Stimulated activated effector memory CD8-positive, alpha-beta T cell treated with anti-CD3 and anti-CD28 coated beads, Interleukin-12 subunit alpha, Interleukin-12 subunit beta, amount 100 ng/mL, for 72 hours (primary cell): ENCODE measurements at regions not wholly inside any gene's neighbourhood (a gene's known extent, or its start where the extent isn't known, plus 50 kb on each side); places are given as distances from the start of the nearest gene placed in this dataset.

Experiments used
- ATAC-seq: fragments of 150-1000 bp; cut with Tn5 transposase; 2 replicates; pipeline ENCODE4 v1.10.0; 2021
- DNase-seq, 2 donors: peaks; one replicate each; pipeline ENCODE4 v3.0.0; 2021 to 2022; ENCODE audit warnings: low spot score in 2 of 2
- H3K27ac Mint-ChIP-seq: one replicate; pipeline ENCODE4 v1.8.0; 2022; ENCODE audit warnings: mild to moderate bottlenecking, mixed read lengths
- H3K36me3 Mint-ChIP-seq: one replicate; pipeline ENCODE4 v1.8.0; 2022; ENCODE audit warnings: mild to moderate bottlenecking, mixed read lengths
- H3K4me1 Mint-ChIP-seq: one replicate; pipeline ENCODE4 v1.8.0; 2022; ENCODE audit warnings: mixed read lengths
- H3K4me3 Mint-ChIP-seq: one replicate; pipeline ENCODE4 v1.8.0; 2022; ENCODE audit warnings: mild to moderate bottlenecking, mixed read lengths
- H3K9me3 Mint-ChIP-seq: one replicate; pipeline ENCODE4 v1.8.0; 2022; ENCODE audit warnings: mixed read lengths

GRCh38 chr5:162392336-162392735, 324.8 kb downstream of the GABRG2 start:
- no peaks in the 10 kb centered on the region for H3K36me3 Mint-ChIP-seq
- H3K9me3 Mint-ChIP-seq, result peaks cover 23% of the 10 kb centered on the region
- ATAC-seq, result no peak
- no peaks in the 10 kb centered on the region for H3K4me1 Mint-ChIP-seq
- H3K27ac Mint-ChIP-seq, result no peak overlapping the region
- no peak overlapping the region for H3K4me3 Mint-ChIP-seq
- DNase-seq, result no peak

GRCh38 chr5:162393534-162393933, 326.0 kb downstream of the GABRG2 start:
- Mint-ChIP-seq H3K4me3 (no peak overlapping the region), H3K36me3 (no peaks in the 10 kb centered on the region), H3K27ac (no peak overlapping the region), H3K9me3 (peaks cover 23% of the 10 kb centered on the region), H3K4me1 (no peaks in the 10 kb centered on the region)
- ATAC-seq (no peak), DNase-seq (no peak)

DNA sequence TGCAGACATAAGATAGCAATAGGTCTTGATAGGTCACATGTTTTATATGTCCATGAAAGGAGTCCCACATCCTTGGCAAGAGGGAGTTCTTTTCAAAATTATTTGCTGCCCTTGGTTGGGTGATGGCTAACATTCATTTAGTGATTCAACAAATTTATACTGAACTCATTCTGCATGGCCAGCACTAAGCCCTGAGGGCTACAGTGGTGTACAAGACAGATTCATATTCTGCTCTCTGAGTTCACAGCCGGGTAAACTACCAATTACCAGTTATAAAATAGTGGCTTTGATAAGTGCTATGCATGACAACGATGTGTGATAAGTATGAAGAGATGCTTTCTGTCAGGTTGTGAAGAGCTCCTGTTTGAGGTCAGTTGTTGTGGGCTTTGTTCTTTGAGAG, 340.0 kb downstream of the GABRG2 start:
- Mint-ChIP-seq H3K4me1 (no peaks in the 10 kb centered on the region), H3K36me3 (no peaks in the 10 kb centered on the region), H3K9me3 (peaks cover 16% of the 10 kb centered on the region), H3K27ac (no peak overlapping the region), H3K4me3 (no peak overlapping the region)
- DNase-seq, result no peak
- ATAC-seq, result no peak

GRCh38 chr5:162410365-162410764, 342.8 kb downstream of the GABRG2 start:
- H3K9me3 Mint-ChIP-seq, result peaks cover 13% of the 10 kb centered on the region
- ATAC-seq (no peak), DNase-seq (no peak)
- H3K27ac Mint-ChIP-seq, result no peak overlapping the region
- no peaks in the 10 kb centered on the region for H3K36me3 Mint-ChIP-seq
- H3K4me3 Mint-ChIP-seq, result no peak overlapping the region
- no peaks in the 10 kb centered on the region for H3K4me1 Mint-ChIP-seq

- Mint-ChIP-seq H3K27ac (no peak overlapping the region), H3K4me3 (no peak overlapping the region), H3K9me3 (peaks cover 22% of the 10 kb centered on the region), H3K4me1 (no peaks in the 10 kb centered on the region), H3K36me3 (no peaks in the 10 kb centered on the region)
- DNase-seq (no peak), ATAC-seq (no peak)
These were observed 361.6 kb downstream of the GABRG2 start for GRCh38 chr5:162429142-162429541.

- Mint-ChIP-seq H3K9me3 (peaks cover 18% of the 10 kb centered on the region), H3K4me1 (no peaks in the 10 kb centered on the region), H3K27ac (no peak overlapping the region), H3K36me3 (no peaks in the 10 kb centered on the region), H3K4me3 (no peak overlapping the region)
- no peak for DNase-seq
- no peak for ATAC-seq
These were observed 366.7 kb downstream of the GABRG2 start for GRCh38 chr5:162434281-162434680.

DNA sequence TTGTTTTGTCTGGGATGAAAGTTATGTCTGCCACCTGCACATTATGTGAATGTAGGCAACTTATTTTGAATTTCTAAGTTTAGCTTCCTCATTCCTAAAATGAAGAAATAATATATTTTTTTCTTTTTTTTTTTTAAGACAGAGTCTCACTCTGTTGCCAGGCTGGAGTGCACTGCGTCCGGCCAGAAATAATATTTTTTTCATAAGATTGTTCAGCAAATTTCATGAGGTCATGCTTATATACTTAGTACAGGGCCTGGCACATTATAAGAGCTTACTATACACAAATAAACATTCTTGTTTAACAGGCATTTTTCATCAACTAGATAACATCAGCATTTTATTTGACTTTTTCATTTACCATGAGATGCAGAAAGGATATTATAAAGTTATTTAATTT, 368.5 kb downstream of the GABRG2 start:
- H3K9me3 Mint-ChIP-seq, result peaks cover 24% of the 10 kb centered on the region
- H3K27ac Mint-ChIP-seq, result no peak overlapping the region
- no peak overlapping the region for H3K4me3 Mint-ChIP-seq
- no peak for ATAC-seq
- H3K4me1 Mint-ChIP-seq, result no peaks in the 10 kb centered on the region
- DNase-seq, result no peak
- H3K36me3 Mint-ChIP-seq, result no peaks in the 10 kb centered on the region

DNA sequence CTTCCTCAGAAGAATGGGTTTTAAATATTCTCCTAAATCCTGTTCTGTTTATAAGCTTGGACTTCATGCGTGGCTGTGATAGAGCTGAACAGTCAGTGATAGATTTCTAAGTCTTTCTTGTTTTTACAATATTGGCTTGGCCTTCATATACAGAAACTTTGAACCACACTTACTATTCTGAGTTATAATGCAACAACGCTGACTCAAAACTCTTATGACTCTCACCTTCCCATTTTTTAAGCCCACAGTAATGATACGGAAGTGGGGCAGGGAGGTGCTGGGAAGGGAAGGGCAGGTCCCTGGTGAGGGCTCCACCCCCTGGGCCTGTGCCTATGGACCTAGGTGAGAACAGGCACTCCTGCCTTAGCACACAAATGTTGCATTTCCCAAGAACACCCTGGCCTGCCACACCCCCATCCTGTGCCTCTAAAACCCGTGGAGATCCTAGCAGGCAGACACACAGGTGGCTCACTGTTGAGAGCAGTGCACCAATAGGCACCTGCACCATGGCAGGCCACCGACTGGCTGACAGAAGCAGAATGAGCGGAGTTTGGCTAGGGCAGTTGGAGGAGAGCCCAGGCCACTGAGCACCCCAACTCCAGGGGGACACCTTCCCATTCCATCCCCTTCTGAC, 376.7 kb downstream of the GABRG2 start:
- Mint-ChIP-seq H3K9me3 (peaks cover 17% of the 10 kb centered on the region), H3K4me3 (no peak overlapping the region)
- no peak for ATAC-seq

DNA sequence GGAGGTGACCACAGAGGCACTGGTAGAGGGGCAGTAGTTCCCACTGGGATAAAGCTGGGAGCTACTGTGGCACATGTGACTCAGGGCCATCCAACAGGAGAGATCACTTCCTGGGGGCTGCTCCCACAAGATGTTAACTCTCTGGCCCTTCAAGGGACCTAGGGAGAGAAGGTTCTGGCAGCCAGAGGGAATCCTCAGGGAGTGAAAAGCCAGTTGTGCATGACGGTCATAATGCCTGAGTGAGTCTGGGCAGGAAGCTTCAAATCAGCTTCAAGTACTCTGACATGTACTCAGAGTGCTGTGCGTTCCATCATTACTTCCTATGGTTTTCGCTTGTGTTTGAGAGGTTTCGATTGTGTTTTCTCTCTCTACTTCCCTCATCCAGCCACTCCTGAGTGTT, 388.5 kb downstream of the GABRG2 start:
- no peak overlapping the region for H3K27ac Mint-ChIP-seq
- H3K4me3 Mint-ChIP-seq, result no peak overlapping the region
- H3K36me3 Mint-ChIP-seq, result no peaks in the 10 kb centered on the region
- ATAC-seq (no peak), DNase-seq (no peak)
- no peaks in the 10 kb centered on the region for H3K4me1 Mint-ChIP-seq
- H3K9me3 Mint-ChIP-seq, result peaks cover 26% of the 10 kb centered on the region

More for the DNA sequence above, 376.7 kb downstream of the GABRG2 start:
- no peaks in the 10 kb centered on the region for H3K36me3 Mint-ChIP-seq
- H3K27ac Mint-ChIP-seq, result no peak overlapping the region
- H3K4me1 Mint-ChIP-seq, result no peaks in the 10 kb centered on the region
- DNase-seq, result no peak

GRCh38 chr5:162466011-162466410, 398.4 kb downstream of the GABRG2 start:
- DNase-seq, result no peak
- Mint-ChIP-seq H3K4me3 (no peak overlapping the region), H3K4me1 (no peaks in the 10 kb centered on the region), H3K27ac (no peak overlapping the region), H3K9me3 (peaks cover 12% of the 10 kb centered on the region), H3K36me3 (no peaks in the 10 kb centered on the region)
- ATAC-seq, result no peak

- ATAC-seq, result no peak
- no peaks in the 10 kb centered on the region for H3K36me3 Mint-ChIP-seq
These were observed 405.6 kb downstream of the GABRG2 start for GRCh38 chr5:162473041-162473714.

GRCh38 chr5:162474239-162474638, 406.7 kb downstream of the GABRG2 start:
- DNase-seq (no peak), ATAC-seq (no peak)
- H3K9me3 Mint-ChIP-seq, result peaks cover 3% of the 10 kb centered on the region
- H3K36me3 Mint-ChIP-seq, result no peaks in the 10 kb centered on the region
- H3K27ac Mint-ChIP-seq, result no peak overlapping the region
- no peaks in the 10 kb centered on the region for H3K4me1 Mint-ChIP-seq
- no peak overlapping the region for H3K4me3 Mint-ChIP-seq

More at GRCh38 chr5:162473041-162473714, 405.6 kb downstream of the GABRG2 start:
- DNase-seq, result no peak
- H3K4me3 Mint-ChIP-seq, result no peak overlapping the region
- no peak overlapping the region for H3K27ac Mint-ChIP-seq
- H3K4me1 Mint-ChIP-seq, result no peaks in the 10 kb centered on the region
- peaks cover 4% of the 10 kb centered on the region for H3K9me3 Mint-ChIP-seq

- H3K4me3 Mint-ChIP-seq, result no peak overlapping the region
- ATAC-seq (no peak), DNase-seq (no peak)
- H3K36me3 Mint-ChIP-seq, result no peaks in the 10 kb centered on the region
- peaks cover 20% of the 10 kb centered on the region for H3K9me3 Mint-ChIP-seq
- no peak overlapping the region for H3K27ac Mint-ChIP-seq
- H3K4me1 Mint-ChIP-seq, result no peaks in the 10 kb centered on the region
These were observed 416.5 kb downstream of the GABRG2 start for GRCh38 chr5:162484095-162484494.

DNA sequence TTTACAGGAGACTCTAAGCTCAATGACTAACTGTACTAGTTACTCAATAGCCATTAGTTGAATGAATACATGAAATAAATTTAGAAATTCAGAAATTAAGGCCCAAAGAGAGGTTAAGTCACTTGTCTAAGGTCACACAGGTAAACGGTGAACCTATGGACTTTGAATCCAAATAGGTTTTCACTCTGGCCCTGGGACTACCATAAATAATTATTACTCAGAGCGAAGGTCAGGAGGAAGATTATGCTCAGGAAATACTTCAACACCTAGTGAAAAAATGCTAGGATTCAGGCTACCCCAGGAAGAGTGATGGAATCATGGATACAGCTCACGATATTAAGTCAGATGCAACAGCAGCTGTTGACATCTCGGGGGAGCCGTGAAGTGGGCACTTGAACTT, 417.4 kb downstream of the GABRG2 start:
- ATAC-seq (no peak), DNase-seq (no peak)
- H3K4me1 Mint-ChIP-seq, result no peaks in the 10 kb centered on the region
- H3K9me3 Mint-ChIP-seq, result peaks cover 20% of the 10 kb centered on the region
- H3K27ac Mint-ChIP-seq, result no peak overlapping the region
- H3K36me3 Mint-ChIP-seq, result no peaks in the 10 kb centered on the region
- H3K4me3 Mint-ChIP-seq, result no peak overlapping the region

DNA sequence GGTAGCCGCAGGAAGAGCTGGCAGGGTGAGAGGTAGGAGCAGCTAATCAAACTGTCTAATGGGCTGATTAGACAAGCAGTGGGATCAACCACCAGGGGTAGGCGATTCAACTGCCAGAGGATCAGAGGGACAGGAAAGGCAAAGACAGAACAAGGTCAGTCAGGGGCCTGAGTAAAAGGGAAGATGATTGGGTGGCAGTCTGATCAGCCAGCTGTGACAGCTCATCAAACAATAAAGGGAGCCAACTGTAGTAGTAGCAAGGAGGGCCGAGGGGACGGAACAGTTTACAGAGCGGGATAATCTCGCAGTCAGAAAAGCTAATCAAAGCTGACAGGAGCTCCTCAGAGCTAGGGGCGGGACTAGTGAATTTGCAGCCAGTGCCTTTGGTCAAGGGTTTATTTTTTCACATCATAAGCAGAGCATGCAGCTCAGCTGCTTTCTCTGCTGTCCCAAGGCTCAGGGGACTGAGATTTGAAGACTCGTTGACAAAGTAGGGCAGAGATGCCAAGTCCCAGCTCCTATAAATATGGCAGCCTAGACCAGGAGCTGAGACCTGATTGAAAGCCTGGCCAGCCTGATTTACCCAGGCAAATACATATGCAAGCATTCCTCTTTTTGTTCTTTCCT, 418.2 kb downstream of the GABRG2 start:
- no peak overlapping the region for H3K4me3 Mint-ChIP-seq
- no peak for ATAC-seq

More for the DNA sequence above, 418.2 kb downstream of the GABRG2 start:
- no peak overlapping the region for H3K27ac Mint-ChIP-seq
- no peaks in the 10 kb centered on the region for H3K36me3 Mint-ChIP-seq
- no peaks in the 10 kb centered on the region for H3K4me1 Mint-ChIP-seq
- DNase-seq, result no peak
- H3K9me3 Mint-ChIP-seq, result peaks cover 20% of the 10 kb centered on the region
